Vagina (tissue), 2 donors: ENCODE measurements at regions not wholly inside any gene's neighbourhood (a gene's known extent, or its start where the extent isn't known, plus 50 kb on each side); places are given as distances from the start of the nearest gene placed in this dataset.

Source experiments
- DNase-seq, 2 donors: peaks; one replicate each; pipeline ENCODE4 v3.0.0-alpha.2; 2017; ENCODE audit errors: extremely low spot score in 2 of 2
- H3K27ac ChIP-seq: fragments of 200-600 bp; sonication (generic); one replicate; pipeline ENCODE4 v1.5.1; 2019
- H3K27me3 ChIP-seq: fragments of 200-600 bp; sonication (generic); one replicate; pipeline ENCODE4 v1.5.1; 2019
- H3K36me3 ChIP-seq, 2 donors: fragments of 200-600 bp; sonication (generic); one replicate each; pipeline ENCODE4 v1.5.1; 2017 to 2019
- H3K4me1 ChIP-seq: fragments of 200-600 bp; sonication (generic); one replicate; pipeline ENCODE4 v1.5.1; 2019
- H3K4me3 ChIP-seq, 2 donors: fragments of 200-600 bp; sonication (generic); 1 replicate in 1 of 2; 2 replicates in 1 of 2; pipeline ENCODE4 v1.5.1; 2016 to 2019
- H3K9me3 ChIP-seq: fragments of 200-600 bp; sonication (generic); one replicate; pipeline ENCODE4 v1.5.1; 2019
- POLR2A ChIP-seq, 2 donors: fragments of 450-650 bp; IDR thresholded peaks; one replicate each; pipeline ENCODE4 v1.6.1; 2017; ENCODE audit warnings: antibody characterized with exemption in 2 of 2, mild to moderate bottlenecking in 2 of 2, moderate library complexity in 2 of 2
- POLR2AphosphoS5 ChIP-seq, 2 donors: sonication (generic); formaldehyde crosslinking; IDR thresholded peaks; one replicate each; pipeline ENCODE4 v1.9.0; 2017; ENCODE audit warnings: antibody characterized with exemption in 2 of 2, mild to moderate bottlenecking in 2 of 2, low read depth in 1 of 2; ENCODE audit not compliant: insufficient read depth in 1 of 2
- intact Hi-C: fragments of 100-400 bp; cut with DNase I; formaldehyde crosslinking; loops from one replicate; pipeline ENCODE4 v1.15.1; 2023
- TF ChIP-seq, protein P1 (sequence below), 3 experiments: fragments of 450-650 bp in 2 of 3; fragments of 200-600 bp in 1 of 3; sonication (generic) in 1 of 3; IDR thresholded peaks; one replicate each; pipeline ENCODE4 v1.5.1; 2017 to 2019; ENCODE audit warnings: antibody characterized with exemption in 3 of 3, mild to moderate bottlenecking in 2 of 3, moderate library complexity in 2 of 3

DNA sequence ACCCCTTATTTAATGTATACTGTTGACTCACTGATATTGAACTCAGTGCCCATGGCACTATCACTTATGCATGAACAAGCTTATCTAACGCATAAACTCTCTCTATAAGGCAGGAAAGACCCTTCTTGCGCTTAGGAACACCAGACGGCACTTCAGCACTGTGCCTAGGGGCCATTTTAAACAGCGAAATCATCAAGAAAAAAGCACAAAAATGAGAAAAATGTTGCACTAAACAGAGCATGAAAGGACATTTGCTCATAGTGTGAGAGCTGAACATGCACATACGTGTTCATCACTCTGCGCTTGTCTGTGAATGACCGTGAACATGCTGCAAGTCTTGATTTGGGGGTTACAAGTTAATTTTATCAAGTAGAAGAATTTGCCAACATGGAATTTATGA lies 109.6 kb downstream of the WDR11 start:
- TF ChIP-seq POLR2A (IDR thresholded peaks at IDR 0.05) (no peak), POLR2AphosphoS5 (IDR thresholded peaks at IDR 0.05; ENCODE audit: insufficient read depth in 1 of 2, low read depth in 1 of 2) (no peak)
- TF ChIP-seq, protein P1, sequence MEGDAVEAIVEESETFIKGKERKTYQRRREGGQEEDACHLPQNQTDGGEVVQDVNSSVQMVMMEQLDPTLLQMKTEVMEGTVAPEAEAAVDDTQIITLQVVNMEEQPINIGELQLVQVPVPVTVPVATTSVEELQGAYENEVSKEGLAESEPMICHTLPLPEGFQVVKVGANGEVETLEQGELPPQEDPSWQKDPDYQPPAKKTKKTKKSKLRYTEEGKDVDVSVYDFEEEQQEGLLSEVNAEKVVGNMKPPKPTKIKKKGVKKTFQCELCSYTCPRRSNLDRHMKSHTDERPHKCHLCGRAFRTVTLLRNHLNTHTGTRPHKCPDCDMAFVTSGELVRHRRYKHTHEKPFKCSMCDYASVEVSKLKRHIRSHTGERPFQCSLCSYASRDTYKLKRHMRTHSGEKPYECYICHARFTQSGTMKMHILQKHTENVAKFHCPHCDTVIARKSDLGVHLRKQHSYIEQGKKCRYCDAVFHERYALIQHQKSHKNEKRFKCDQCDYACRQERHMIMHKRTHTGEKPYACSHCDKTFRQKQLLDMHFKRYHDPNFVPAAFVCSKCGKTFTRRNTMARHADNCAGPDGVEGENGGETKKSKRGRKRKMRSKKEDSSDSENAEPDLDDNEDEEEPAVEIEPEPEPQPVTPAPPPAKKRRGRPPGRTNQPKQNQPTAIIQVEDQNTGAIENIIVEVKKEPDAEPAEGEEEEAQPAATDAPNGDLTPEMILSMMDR (IDR thresholded peaks at IDR 0.05) = no peak
- Histone ChIP-seq H3K27ac (no peak overlapping the region), H3K4me1 (peaks cover 15% of the 10 kb centered on the region), H3K4me3 (no peak overlapping the region), H3K36me3 (no peaks in the 10 kb centered on the region), H3K27me3 (no peaks in the 10 kb centered on the region), H3K9me3 (no peaks in the 10 kb centered on the region)
- intact Hi-C loops = no loop called here
- no peak for DNase-seq

DNA sequence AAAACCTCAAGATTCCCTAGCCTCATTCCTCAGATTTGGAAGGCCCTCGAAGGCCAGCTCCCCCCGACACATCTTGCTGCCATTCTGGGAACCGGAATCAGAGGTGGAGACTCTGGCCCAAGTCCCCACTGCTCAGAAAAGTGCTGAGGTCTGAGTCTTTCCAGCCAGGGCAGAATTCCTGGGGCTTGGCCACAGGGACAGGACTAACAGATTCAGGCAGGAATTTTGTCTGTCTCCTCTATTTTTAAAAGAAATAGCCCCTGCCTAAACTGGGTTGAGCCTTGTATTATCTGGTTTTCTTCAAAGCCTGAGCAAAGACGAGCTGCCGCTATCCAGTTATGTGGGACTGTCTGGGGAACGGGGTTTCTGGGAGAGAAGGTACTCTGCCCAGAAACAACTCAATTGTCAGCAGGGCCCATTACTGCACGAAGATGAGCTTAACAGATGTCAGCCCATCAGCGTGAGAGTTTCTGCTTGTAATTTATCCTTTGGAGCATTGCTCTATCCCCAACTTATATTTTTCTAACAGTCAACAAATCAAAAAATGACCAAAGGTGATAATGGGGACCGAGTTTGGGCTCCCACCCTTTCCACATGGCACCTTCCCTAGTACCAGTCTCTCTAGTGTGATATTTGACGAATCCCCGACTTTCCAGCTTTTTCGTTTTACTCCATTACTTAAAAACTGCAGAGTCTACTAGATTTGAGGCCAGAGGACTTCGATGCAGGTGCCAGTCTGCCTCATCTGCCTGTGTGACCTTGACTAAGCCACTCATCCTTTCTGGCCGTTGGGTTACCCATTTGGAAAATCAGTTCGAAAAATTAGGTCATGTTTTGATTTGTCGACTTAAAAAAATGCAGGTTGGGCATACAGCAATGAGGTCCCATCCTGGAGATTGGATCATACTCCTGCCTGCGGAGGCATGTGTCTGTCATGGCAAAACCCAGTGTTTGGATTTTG lies 110.9 kb downstream of the WDR11 start:
- no peaks in the 10 kb centered on the region for H3K9me3 ChIP-seq

DNA sequence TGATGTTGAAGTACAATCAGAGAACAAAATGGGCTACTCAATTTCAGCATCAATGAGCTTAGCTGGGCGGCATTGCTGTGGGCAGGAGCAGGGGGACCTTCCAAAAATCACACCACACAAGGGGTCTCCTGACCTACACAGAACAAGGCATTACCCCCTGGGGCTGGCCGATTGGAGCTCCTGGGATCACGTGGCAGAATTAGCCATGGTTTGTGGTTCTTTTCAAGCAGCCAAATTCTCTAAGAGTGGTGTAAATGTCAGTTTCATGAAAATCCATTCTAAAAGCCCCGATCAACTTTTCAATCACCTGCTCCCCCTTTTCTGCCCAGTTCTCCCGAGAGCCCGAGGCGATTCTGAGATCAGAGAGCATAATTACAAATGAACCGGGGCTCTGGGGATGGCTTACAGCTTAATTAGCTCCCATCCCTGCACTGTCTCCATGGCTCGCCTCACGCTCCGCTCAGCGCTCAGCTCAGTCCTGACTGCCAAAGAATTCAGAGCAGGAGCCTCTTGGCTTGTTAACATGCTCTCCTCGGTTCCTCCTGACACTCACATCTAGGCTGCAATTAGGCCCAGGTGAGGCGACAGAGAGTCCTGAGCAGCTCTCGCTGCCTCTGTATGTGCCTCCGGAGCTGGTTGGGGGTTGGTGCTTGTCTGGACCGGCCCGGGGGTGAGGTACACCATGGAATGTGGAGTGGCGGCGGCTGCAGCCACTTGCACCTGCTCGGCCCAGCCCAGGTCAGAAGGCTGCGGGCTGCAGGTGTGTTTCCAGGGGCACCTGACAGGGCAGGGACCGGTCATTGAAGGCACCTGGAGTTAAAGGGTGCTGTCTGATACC lies 111.8 kb downstream of the WDR11 start:
- Histone ChIP-seq H3K4me3 (no peak overlapping the region), H3K27ac (no peak overlapping the region), H3K36me3 (no peaks in the 10 kb centered on the region), H3K9me3 (no peaks in the 10 kb centered on the region), H3K4me1 (peaks cover 15% of the 10 kb centered on the region), H3K27me3 (no peaks in the 10 kb centered on the region)
- TF ChIP-seq, protein P1 (IDR thresholded peaks at IDR 0.05) = no peak
- TF ChIP-seq POLR2AphosphoS5 (IDR thresholded peaks at IDR 0.05; ENCODE audit: insufficient read depth in 1 of 2, low read depth in 1 of 2) = no peak
- TF ChIP-seq POLR2A (IDR thresholded peaks at IDR 0.05) = no peak
- intact Hi-C loops = no loop called here
- DNase-seq = no peak

More for the DNA sequence above, 110.9 kb downstream of the WDR11 start:
- Histone ChIP-seq H3K4me1 (peaks cover 15% of the 10 kb centered on the region), H3K4me3 (no peak overlapping the region), H3K36me3 (no peaks in the 10 kb centered on the region), H3K27me3 (no peaks in the 10 kb centered on the region), H3K27ac (no peak overlapping the region)
- TF ChIP-seq, protein P1 (IDR thresholded peaks at IDR 0.05) = no peak
- TF ChIP-seq POLR2A (IDR thresholded peaks at IDR 0.05) (no peak), POLR2AphosphoS5 (IDR thresholded peaks at IDR 0.05; ENCODE audit: insufficient read depth in 1 of 2, low read depth in 1 of 2) (no peak)
- intact Hi-C loops = no loop called here
- peak in 1 of 2 donors; percentile 76 for DNase-seq

DNA sequence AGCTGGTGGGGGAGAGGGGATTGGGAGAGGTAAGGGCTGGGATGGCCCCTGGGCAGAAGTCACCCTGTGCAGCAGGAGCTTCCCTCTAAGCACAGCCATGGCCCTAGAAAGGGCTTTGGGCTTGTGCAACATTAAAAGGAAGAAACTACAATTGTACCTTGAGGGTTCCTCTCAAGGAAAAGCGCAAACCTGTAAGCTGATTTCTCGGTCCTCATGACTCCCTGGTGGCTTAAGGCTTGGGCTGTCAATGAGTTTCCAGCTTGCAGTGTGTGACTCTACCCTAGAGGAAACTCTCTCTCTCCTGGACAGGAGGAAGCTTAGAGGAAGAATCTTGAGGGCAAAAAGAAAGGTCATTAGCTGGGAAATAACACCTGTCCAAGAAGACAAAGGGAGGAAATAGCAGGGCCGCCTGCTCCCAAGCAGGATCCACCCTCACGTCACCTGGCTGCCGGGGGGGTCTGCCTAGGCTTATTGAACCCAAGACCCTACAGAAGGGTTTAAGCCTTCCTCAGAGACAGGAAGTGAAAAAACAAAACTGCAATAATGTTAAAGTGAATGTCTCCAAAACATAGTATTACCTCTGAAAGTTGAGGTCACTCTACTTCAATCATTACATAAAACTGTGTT lies 112.5 kb downstream of the WDR11 start:
- peaks cover 15% of the 10 kb centered on the region for H3K4me1 ChIP-seq
- H3K36me3 ChIP-seq = no peaks in the 10 kb centered on the region
- H3K4me3 ChIP-seq = no peak overlapping the region
- H3K9me3 ChIP-seq = no peaks in the 10 kb centered on the region
- H3K27me3 ChIP-seq = no peaks in the 10 kb centered on the region
- DNase-seq = no peak
- H3K27ac ChIP-seq = no peak overlapping the region
- TF ChIP-seq POLR2A (IDR thresholded peaks at IDR 0.05) (no peak), POLR2AphosphoS5 (IDR thresholded peaks at IDR 0.05; ENCODE audit: insufficient read depth in 1 of 2, low read depth in 1 of 2) (no peak)
- TF ChIP-seq, protein P1 (IDR thresholded peaks at IDR 0.05) = no peak
- intact Hi-C loops = no loop called here
